Body of pancreas (tissue), 4 donors: ENCODE measurements at regions not wholly inside any gene's neighbourhood (a gene's known extent, or its start where the extent isn't known, plus 50 kb on each side); places are given as distances from the start of the nearest gene placed in this dataset.
"Not testable (repeated sequence)": the region's sequence is repeated elsewhere in the genome, so short reads cannot be mapped to it uniquely, and the experiment has no call there.

Source experiments
- ATAC-seq: fragments of 150-250 bp; one replicate; pipeline ENCODE4 v1.9.1; 2016
- DNase-seq, 4 donors: peaks; one replicate each; pipeline ENCODE4 v3.0.0-alpha.2; 2019
- H3K27ac ChIP-seq, 4 donors: fragments of 200-600 bp; sonication (generic); 1 replicate in 3 of 4; 2 replicates in 1 of 4; pipeline versions ENCODE4 v1.5.1 to v1.6.1; 2016 to 2019; ENCODE audit warnings: mild to moderate bottlenecking in 1 of 4, mixed read lengths in 1 of 4, moderate library complexity in 1 of 4
- H3K27me3 ChIP-seq, 2 donors: fragments of 200-600 bp; sonication (generic); one replicate each; pipeline ENCODE4 v1.6.0; 2016; ENCODE audit warnings: mild to moderate bottlenecking in 1 of 2
- H3K36me3 ChIP-seq, 2 donors: fragments of 200-600 bp; sonication (generic); replicated peaks in 1 of 2; 2 replicates each; pipeline ENCODE4 v1.5.1; 2016; ENCODE audit warnings: low read depth in 2 of 2; ENCODE audit not compliant: insufficient read depth in 1 of 2
- H3K4me1 ChIP-seq: fragments of 200-600 bp; sonication (generic); one replicate; pipeline ENCODE4 v1.6.0; 2016
- H3K4me3 ChIP-seq, 2 donors: fragments of 200-600 bp; sonication (generic); 1 replicate in 1 of 2; 2 replicates in 1 of 2; pipeline ENCODE4 v1.5.1; 2016 to 2019
- H3K9me3 ChIP-seq, 3 donors: fragments of 200-600 bp; sonication (generic); 1 replicate in 2 of 3; 2 replicates in 1 of 3; pipeline ENCODE4 v1.5.1; 2016
- POLR2A ChIP-seq, 3 donors: fragments of 450-650 bp; IDR thresholded peaks; one replicate each; pipeline ENCODE4 v1.6.1; 2016; ENCODE audit warnings: antibody characterized with exemption in 3 of 3, mild to moderate bottlenecking in 2 of 3
- WGBS, 2 donors: methylation state at CpG; one replicate each; pipeline ENCODE4 v1.1.5; 2017; 5-methylcytosine and 5-hydroxymethylcytosine counted together
- intact Hi-C: fragments of 100-400 bp; cut with DNase I; formaldehyde crosslinking; loops from one replicate; pipeline ENCODE4 v1.15.1; 2023
- TF ChIP-seq, protein P1 (sequence below), 7 experiments: fragments of 450-650 bp in 4 of 7; fragments of 200-600 bp in 3 of 7; sonication (generic) in 3 of 7; IDR thresholded peaks; one replicate each; pipeline ENCODE4 v1.5.1; 2016 to 2019; ENCODE audit warnings: antibody characterized with exemption in 7 of 7

GRCh38 chrX:46180258-46180687 is 364.9 kb downstream of the ZNF674 start:
- TF ChIP-seq POLR2A (IDR thresholded peaks at IDR 0.05) = no peak
- TF ChIP-seq, protein P1, sequence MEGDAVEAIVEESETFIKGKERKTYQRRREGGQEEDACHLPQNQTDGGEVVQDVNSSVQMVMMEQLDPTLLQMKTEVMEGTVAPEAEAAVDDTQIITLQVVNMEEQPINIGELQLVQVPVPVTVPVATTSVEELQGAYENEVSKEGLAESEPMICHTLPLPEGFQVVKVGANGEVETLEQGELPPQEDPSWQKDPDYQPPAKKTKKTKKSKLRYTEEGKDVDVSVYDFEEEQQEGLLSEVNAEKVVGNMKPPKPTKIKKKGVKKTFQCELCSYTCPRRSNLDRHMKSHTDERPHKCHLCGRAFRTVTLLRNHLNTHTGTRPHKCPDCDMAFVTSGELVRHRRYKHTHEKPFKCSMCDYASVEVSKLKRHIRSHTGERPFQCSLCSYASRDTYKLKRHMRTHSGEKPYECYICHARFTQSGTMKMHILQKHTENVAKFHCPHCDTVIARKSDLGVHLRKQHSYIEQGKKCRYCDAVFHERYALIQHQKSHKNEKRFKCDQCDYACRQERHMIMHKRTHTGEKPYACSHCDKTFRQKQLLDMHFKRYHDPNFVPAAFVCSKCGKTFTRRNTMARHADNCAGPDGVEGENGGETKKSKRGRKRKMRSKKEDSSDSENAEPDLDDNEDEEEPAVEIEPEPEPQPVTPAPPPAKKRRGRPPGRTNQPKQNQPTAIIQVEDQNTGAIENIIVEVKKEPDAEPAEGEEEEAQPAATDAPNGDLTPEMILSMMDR (IDR thresholded peaks at IDR 0.05) = no peak
- H3K36me3 ChIP-seq = no peaks in the 10 kb centered on the region
- H3K27ac ChIP-seq = no peak overlapping the region
- no peaks in the 10 kb centered on the region for H3K27me3 ChIP-seq
- WGBS, 2 donors = 66 to 85% methylated on average over 1 to 3 of the region's 3 CpGs
- ATAC-seq (no peak), DNase-seq (no peak)
- no peak overlapping the region for H3K4me3 ChIP-seq
- no peaks in the 10 kb centered on the region for H3K9me3 ChIP-seq
- H3K4me1 ChIP-seq = no peaks in the 10 kb centered on the region
- intact Hi-C loops = no loop called here

- Histone ChIP-seq H3K36me3 (no peaks in the 10 kb centered on the region), H3K27me3 (no peaks in the 10 kb centered on the region), H3K9me3 (no peaks in the 10 kb centered on the region), H3K27ac (no peak overlapping the region), H3K4me3 (no peak overlapping the region), H3K4me1 (no peaks in the 10 kb centered on the region)
- intact Hi-C loops = no loop called here
- no peak for TF ChIP-seq POLR2A (IDR thresholded peaks at IDR 0.05)
- TF ChIP-seq, protein P1 (IDR thresholded peaks at IDR 0.05) = no peak
- ATAC-seq = no peak
- 55 to 80% methylated on average over 1 to 3 of the region's 3 CpGs for WGBS, 2 donors
- DNase-seq = no peak
Measured at GRCh38 chrX:46179748-46180147, 365.5 kb downstream of the ZNF674 start.

- no peak overlapping the region for H3K4me3 ChIP-seq
- intact Hi-C loops = no loop called here
- no peaks in the 10 kb centered on the region for H3K4me1 ChIP-seq
- ATAC-seq = no peak
- DNase-seq = no peak
- WGBS, 2 donors = 24 to 43% methylated on average over 1 of the region's 1 CpG
- H3K27me3 ChIP-seq = no peaks in the 10 kb centered on the region
- H3K9me3 ChIP-seq = no peaks in the 10 kb centered on the region
- TF ChIP-seq, protein P1 (IDR thresholded peaks at IDR 0.05) = no peak
- no peak for TF ChIP-seq POLR2A (IDR thresholded peaks at IDR 0.05)
- no peaks in the 10 kb centered on the region for H3K36me3 ChIP-seq
- H3K27ac ChIP-seq = no peak overlapping the region
Measured at GRCh38 chrX:46178763-46179162, 366.5 kb downstream of the ZNF674 start.

DNA sequence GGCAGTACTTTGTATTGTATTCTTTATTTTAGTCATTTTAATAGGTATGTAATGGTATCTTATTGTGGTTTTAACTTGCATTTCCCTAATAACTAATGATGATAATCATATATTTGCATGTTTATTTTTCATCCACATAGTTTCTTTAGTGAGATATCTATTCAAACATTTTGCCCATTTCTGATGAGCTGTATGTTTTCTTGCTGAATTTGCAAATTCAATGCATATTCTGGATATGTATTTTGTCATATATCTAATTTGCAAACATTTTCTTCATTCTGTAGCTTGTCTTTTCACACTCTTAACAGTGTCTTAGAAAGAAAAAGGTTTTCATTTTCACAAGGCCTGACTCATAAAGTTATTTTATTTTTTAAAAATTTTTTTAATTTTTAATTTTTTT is 372.1 kb downstream of the ZNF674 start:
- ATAC-seq = no peak
- H3K4me3 ChIP-seq = no peak overlapping the region
- no peaks in the 10 kb centered on the region for H3K27me3 ChIP-seq
- no peak overlapping the region for H3K27ac ChIP-seq
- intact Hi-C loops = no loop called here
- H3K36me3 ChIP-seq = no peaks in the 10 kb centered on the region
- H3K4me1 ChIP-seq = no peaks in the 10 kb centered on the region
- no peak for DNase-seq
- no peaks in the 10 kb centered on the region for H3K9me3 ChIP-seq
- TF ChIP-seq, protein P1 (IDR thresholded peaks at IDR 0.05) = no peak
- TF ChIP-seq POLR2A (IDR thresholded peaks at IDR 0.05) = no peak

DNA sequence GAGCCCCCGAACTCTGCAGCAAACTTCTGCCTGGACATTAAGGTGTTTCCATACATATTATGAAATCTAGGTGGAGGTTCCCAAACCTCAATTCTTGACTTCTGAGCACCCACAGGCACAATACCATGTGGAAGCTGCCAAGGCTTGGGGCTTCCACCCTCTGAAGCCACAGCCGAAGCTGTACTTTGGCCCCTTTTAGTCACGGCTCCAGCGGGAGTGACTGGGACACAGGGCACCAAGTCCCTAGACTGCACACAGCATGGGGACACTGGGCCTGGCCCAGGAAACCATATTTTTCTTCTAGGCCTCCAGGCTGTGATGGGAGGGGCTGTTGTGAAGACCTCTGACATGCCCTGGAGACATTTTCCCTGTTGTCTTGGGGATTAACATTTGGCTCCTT is 373.8 kb downstream of the ZNF674 start:
- ATAC-seq, intact Hi-C loops, H3K36me3 ChIP-seq, DNase-seq, H3K27me3 ChIP-seq, H3K27ac ChIP-seq, H3K4me3 ChIP-seq, H3K4me1 ChIP-seq, H3K9me3 ChIP-seq: not testable (repeated sequence)
- WGBS, 2 donors = 85 to 100% methylated on average over 1 to 3 of the region's 4 CpGs
